DOHH2 (cell line): ENCODE measurements at regions not wholly inside any gene's neighbourhood (a gene's known extent, or its start where the extent isn't known, plus 50 kb on each side); places are given as distances from the start of the nearest gene placed in this dataset.

Source experiments
- H3F3A ChIP-seq: fragments of 200-600 bp; sonication (generic), shearing (Covaris generic); 2 replicates; pipeline ENCODE4 v1.6.0; 2016; ENCODE audit warnings: antibody characterized with exemption, mild to moderate bottlenecking; ENCODE audit not compliant: control insufficient read depth, insufficient read depth
- H3K27ac ChIP-seq: fragments of 200-600 bp; sonication (generic); 2 replicates; pipeline ENCODE4 v1.5.1; 2014; ENCODE audit warnings: low read depth, mild to moderate bottlenecking, low read length, moderate library complexity
- H3K27me3 ChIP-seq: fragments of 200-600 bp; sonication (generic); 2 replicates; pipeline ENCODE4 v1.6.1; 2014; ENCODE audit warnings: mild to moderate bottlenecking, low read length, mixed read lengths; ENCODE audit not compliant: control insufficient read depth
- H3K36me3 ChIP-seq: fragments of 200-600 bp; sonication (generic); 2 replicates; pipeline ENCODE4 v1.6.1; 2014; ENCODE audit warnings: mild to moderate bottlenecking, low read length, moderate library complexity, mixed read lengths; ENCODE audit not compliant: control insufficient read depth
- H3K4me1 ChIP-seq: fragments of 200-600 bp; sonication (generic); 2 replicates; pipeline ENCODE4 v1.6.1; 2014; ENCODE audit warnings: mild to moderate bottlenecking, low read length, mixed read lengths; ENCODE audit not compliant: control insufficient read depth
- H3K4me2 ChIP-seq: fragments of 200-600 bp; sonication (generic); 2 replicates; pipeline ENCODE4 v1.6.0; 2014; ENCODE audit warnings: mild to moderate bottlenecking, low read length, moderate library complexity
- H3K4me3 ChIP-seq: fragments of 200-600 bp; sonication (generic); 2 replicates; pipeline ENCODE4 v1.5.1; 2014; ENCODE audit warnings: mild to moderate bottlenecking, low read length, mixed read lengths
- H3K79me2 ChIP-seq: fragments of 200-600 bp; sonication (generic); 2 replicates; pipeline ENCODE4 v1.6.1; 2014; ENCODE audit warnings: mild to moderate bottlenecking, low read length, mixed read lengths; ENCODE audit not compliant: control insufficient read depth
- H3K9me2 ChIP-seq: fragments of 200-600 bp; sonication (generic); replicated peaks from 2 replicates; pipeline ENCODE4 v1.6.1; 2014; ENCODE audit warnings: mild to moderate bottlenecking, low read length, mixed read lengths; ENCODE audit not compliant: control insufficient read depth
- H3K9me3 ChIP-seq: fragments of 200-600 bp; sonication (generic); 2 replicates; pipeline ENCODE4 v1.6.1; 2014; ENCODE audit warnings: antibody characterized with exemption, low read length, mixed read lengths; ENCODE audit not compliant: control insufficient read depth, insufficient read depth
- H4K20me1 ChIP-seq: fragments of 200-600 bp; sonication (generic); 2 replicates; pipeline ENCODE4 v1.6.0; 2014; ENCODE audit warnings: low read depth, mild to moderate bottlenecking, antibody characterized with exemption, low read length, moderate library complexity; ENCODE audit not compliant: control insufficient read depth, insufficient read depth
- EZH2phosphoT487 ChIP-seq: fragments of 200-600 bp; sonication (generic); IDR thresholded peaks from 2 replicates; pipeline ENCODE4 v1.6.1; 2017; ENCODE audit warnings: borderline replicate concordance, mild to moderate bottlenecking, antibody characterized with exemption, low read length, moderate library complexity, mixed read lengths
- TF ChIP-seq, protein P1 (sequence below): fragments of 200-600 bp; sonication (generic); IDR thresholded peaks from one replicate; pipeline ENCODE4 v1.5.1; 2014; ENCODE audit warnings: antibody characterized with exemption, mild to moderate bottlenecking, low read depth, low read length; ENCODE audit not compliant: poor library complexity, severe bottlenecking

GRCh38 chr12:18922851-18923250 lies 184.9 kb downstream of the CAPZA3 start:
- H4K20me1 ChIP-seq, result no peaks in the 10 kb centered on the region
- H3K27ac ChIP-seq, result no peak overlapping the region
- H3F3A ChIP-seq, result no peaks in the 10 kb centered on the region
- H3K79me2 ChIP-seq, result no peaks in the 10 kb centered on the region
- H3K4me1 ChIP-seq, result no peaks in the 10 kb centered on the region
- no peak overlapping the region for H3K4me3 ChIP-seq
- H3K27me3 ChIP-seq, result no peaks in the 10 kb centered on the region
- no peak overlapping the region for H3K4me2 ChIP-seq
- TF ChIP-seq EZH2phosphoT487, result no peak
- TF ChIP-seq, protein P1, sequence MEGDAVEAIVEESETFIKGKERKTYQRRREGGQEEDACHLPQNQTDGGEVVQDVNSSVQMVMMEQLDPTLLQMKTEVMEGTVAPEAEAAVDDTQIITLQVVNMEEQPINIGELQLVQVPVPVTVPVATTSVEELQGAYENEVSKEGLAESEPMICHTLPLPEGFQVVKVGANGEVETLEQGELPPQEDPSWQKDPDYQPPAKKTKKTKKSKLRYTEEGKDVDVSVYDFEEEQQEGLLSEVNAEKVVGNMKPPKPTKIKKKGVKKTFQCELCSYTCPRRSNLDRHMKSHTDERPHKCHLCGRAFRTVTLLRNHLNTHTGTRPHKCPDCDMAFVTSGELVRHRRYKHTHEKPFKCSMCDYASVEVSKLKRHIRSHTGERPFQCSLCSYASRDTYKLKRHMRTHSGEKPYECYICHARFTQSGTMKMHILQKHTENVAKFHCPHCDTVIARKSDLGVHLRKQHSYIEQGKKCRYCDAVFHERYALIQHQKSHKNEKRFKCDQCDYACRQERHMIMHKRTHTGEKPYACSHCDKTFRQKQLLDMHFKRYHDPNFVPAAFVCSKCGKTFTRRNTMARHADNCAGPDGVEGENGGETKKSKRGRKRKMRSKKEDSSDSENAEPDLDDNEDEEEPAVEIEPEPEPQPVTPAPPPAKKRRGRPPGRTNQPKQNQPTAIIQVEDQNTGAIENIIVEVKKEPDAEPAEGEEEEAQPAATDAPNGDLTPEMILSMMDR, result no peak
- no peaks in the 10 kb centered on the region for H3K36me3 ChIP-seq
- H3K9me2 ChIP-seq, result no peaks in the 10 kb centered on the region
- H3K9me3 ChIP-seq, result no peaks in the 10 kb centered on the region

- H3K9me2 ChIP-seq, result no peaks in the 10 kb centered on the region
- H3K27me3 ChIP-seq, result no peaks in the 10 kb centered on the region
- H3K79me2 ChIP-seq, result no peaks in the 10 kb centered on the region
- no peak overlapping the region for H3K27ac ChIP-seq
- no peaks in the 10 kb centered on the region for H3K9me3 ChIP-seq
- no peak overlapping the region for H3K4me2 ChIP-seq
- H3K36me3 ChIP-seq, result no peaks in the 10 kb centered on the region
- no peaks in the 10 kb centered on the region for H3K4me1 ChIP-seq
- H3F3A ChIP-seq, result no peaks in the 10 kb centered on the region
- no peaks in the 10 kb centered on the region for H4K20me1 ChIP-seq
- TF ChIP-seq, protein P1, result no peak
- TF ChIP-seq EZH2phosphoT487, result no peak
- H3K4me3 ChIP-seq, result no peak overlapping the region
These were observed 185.8 kb downstream of the CAPZA3 start for GRCh38 chr12:18923721-18924120.

DNA sequence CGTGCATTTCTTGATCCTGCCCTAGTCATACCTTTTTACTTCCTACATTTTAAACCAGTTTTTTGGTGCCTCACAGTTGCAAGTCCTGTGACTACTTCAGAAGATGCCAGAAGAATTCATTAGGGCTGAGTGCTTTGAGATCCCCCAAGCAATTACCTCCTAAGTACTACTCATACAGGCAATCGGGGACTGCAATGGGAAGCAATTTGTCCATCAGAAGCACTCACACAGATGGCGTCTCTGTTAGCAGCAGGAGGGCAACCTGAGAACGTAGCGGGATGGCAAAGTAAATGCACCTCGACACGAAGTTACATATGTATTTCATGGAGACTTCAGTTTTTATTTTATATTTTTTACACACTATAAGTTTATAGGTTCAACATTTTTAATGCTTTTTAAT lies 188.3 kb downstream of the CAPZA3 start:
- no peaks in the 10 kb centered on the region for H3K9me2 ChIP-seq
- H4K20me1 ChIP-seq, result no peaks in the 10 kb centered on the region
- H3F3A ChIP-seq, result no peaks in the 10 kb centered on the region
- no peaks in the 10 kb centered on the region for H3K27me3 ChIP-seq
- H3K79me2 ChIP-seq, result no peaks in the 10 kb centered on the region
- H3K4me3 ChIP-seq, result no peak overlapping the region
- H3K4me2 ChIP-seq, result no peak overlapping the region
- H3K36me3 ChIP-seq, result no peaks in the 10 kb centered on the region
- H3K9me3 ChIP-seq, result no peaks in the 10 kb centered on the region; the same call in 1 of the 2 replicates
- H3K27ac ChIP-seq, result no peak overlapping the region
- H3K4me1 ChIP-seq, result no peaks in the 10 kb centered on the region
- TF ChIP-seq, protein P1, result no peak
- TF ChIP-seq EZH2phosphoT487, result no peak

DNA sequence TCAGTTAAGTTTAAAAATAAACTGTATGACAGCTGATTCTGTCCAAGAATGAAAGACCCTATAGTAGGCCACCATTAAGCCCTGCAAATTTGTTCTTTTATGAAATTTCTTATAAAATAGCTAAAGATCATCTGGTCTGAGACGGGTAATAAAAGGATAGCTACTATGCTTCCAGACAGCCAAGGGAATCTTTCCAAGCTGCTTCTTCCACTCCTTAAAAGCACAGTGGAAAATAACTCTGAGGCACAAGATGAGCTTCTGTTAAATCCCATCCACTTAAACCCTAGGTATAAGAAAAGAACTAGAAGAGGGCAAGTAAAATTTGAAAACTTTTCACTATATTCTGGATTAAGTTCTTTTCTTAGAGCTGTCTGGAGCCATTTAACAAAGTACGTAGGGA lies 194.3 kb downstream of the CAPZA3 start:
- Histone ChIP-seq H3K4me2 (no peak overlapping the region), H3K9me3 (no peaks in the 10 kb centered on the region; the same call in 1 of the 2 replicates), H3K9me2 (no peaks in the 10 kb centered on the region), H3K4me3 (no peak overlapping the region), H3K4me1 (no peaks in the 10 kb centered on the region), H3K27me3 (no peaks in the 10 kb centered on the region), H4K20me1 (no peaks in the 10 kb centered on the region), H3K27ac (no peak overlapping the region), H3K36me3 (no peaks in the 10 kb centered on the region), H3F3A (no peaks in the 10 kb centered on the region), H3K79me2 (no peaks in the 10 kb centered on the region)
- TF ChIP-seq, protein P1, result no peak
- TF ChIP-seq EZH2phosphoT487, result no peak
